ENCODE measurements at regions not wholly inside any gene's neighbourhood (a gene's known extent, or its start where the extent isn't known, plus 50 kb on each side); places are given as distances from the start of the nearest gene placed in this dataset.

GRCh38 chr10:89101943-89102342 is 105.2 kb downstream of the CH25H start:
- H3K27me3 ChIP-seq (ENCODE audit: insufficient read depth, poor library complexity, severe bottlenecking) = no peaks in the 10 kb centered on the region
- TF ChIP-seq, protein P1, sequence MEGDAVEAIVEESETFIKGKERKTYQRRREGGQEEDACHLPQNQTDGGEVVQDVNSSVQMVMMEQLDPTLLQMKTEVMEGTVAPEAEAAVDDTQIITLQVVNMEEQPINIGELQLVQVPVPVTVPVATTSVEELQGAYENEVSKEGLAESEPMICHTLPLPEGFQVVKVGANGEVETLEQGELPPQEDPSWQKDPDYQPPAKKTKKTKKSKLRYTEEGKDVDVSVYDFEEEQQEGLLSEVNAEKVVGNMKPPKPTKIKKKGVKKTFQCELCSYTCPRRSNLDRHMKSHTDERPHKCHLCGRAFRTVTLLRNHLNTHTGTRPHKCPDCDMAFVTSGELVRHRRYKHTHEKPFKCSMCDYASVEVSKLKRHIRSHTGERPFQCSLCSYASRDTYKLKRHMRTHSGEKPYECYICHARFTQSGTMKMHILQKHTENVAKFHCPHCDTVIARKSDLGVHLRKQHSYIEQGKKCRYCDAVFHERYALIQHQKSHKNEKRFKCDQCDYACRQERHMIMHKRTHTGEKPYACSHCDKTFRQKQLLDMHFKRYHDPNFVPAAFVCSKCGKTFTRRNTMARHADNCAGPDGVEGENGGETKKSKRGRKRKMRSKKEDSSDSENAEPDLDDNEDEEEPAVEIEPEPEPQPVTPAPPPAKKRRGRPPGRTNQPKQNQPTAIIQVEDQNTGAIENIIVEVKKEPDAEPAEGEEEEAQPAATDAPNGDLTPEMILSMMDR (IDR thresholded peaks at IDR 0.05; ENCODE audit: poor library complexity, severe bottlenecking) = no peak
- H3K4me3 ChIP-seq (ENCODE audit: severe bottlenecking) = no peak overlapping the region
- ATAC-seq (ENCODE audit: low read depth) = no peak
- H3K9me3 ChIP-seq (ENCODE audit: severe bottlenecking) = no peaks in the 10 kb centered on the region
- no peak for DNase-seq (ENCODE audit: low spot score)
- H3K4me1 ChIP-seq (ENCODE audit: insufficient read depth, poor library complexity, severe bottlenecking) = no peaks in the 10 kb centered on the region
- no peaks in the 10 kb centered on the region for H3K36me3 ChIP-seq (ENCODE audit: low read depth)
- no peak overlapping the region for H3K27ac ChIP-seq (ENCODE audit: poor library complexity, severe bottlenecking)

DNA sequence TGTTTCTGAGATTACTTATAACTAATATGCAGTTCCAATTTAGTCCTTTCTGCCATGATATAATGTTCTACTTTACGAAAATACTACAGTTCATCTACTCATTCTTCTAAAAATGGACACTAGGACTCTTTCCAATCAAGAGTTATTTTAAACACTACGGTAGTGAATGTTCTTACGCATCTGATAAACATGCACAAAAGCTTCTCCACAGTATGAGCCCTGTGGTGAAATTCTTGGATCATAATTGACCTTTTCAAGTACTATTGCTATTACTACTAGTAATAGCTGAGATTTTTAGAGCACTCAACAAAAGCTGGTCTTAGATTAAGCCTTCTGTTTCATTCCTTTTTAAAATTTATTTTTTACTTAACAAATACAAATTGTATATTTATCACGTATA is 106.4 kb downstream of the CH25H start:
- ATAC-seq (ENCODE audit: low read depth) (no peak), DNase-seq (ENCODE audit: low spot score) (no peak)
- Histone ChIP-seq H3K36me3 (ENCODE audit: low read depth) (no peaks in the 10 kb centered on the region), H3K4me3 (ENCODE audit: severe bottlenecking) (no peak overlapping the region), H3K9me3 (ENCODE audit: severe bottlenecking) (no peaks in the 10 kb centered on the region), H3K4me1 (ENCODE audit: insufficient read depth, poor library complexity, severe bottlenecking) (no peaks in the 10 kb centered on the region), H3K27ac (ENCODE audit: poor library complexity, severe bottlenecking) (no peak overlapping the region), H3K27me3 (ENCODE audit: insufficient read depth, poor library complexity, severe bottlenecking) (no peaks in the 10 kb centered on the region)
- TF ChIP-seq, protein P1 (IDR thresholded peaks at IDR 0.05; ENCODE audit: poor library complexity, severe bottlenecking) = no peak

GRCh38 chr10:89097226-89097625 is 106.6 kb downstream of the FAS start:
- no peak overlapping the region for H3K27ac ChIP-seq (ENCODE audit: poor library complexity, severe bottlenecking)
- ATAC-seq (ENCODE audit: low read depth) (no peak), DNase-seq (ENCODE audit: low spot score) (no peak)
- TF ChIP-seq, protein P1 (IDR thresholded peaks at IDR 0.05; ENCODE audit: poor library complexity, severe bottlenecking) = no peak
- no peaks in the 10 kb centered on the region for H3K9me3 ChIP-seq (ENCODE audit: severe bottlenecking)
- no peak overlapping the region for H3K4me3 ChIP-seq (ENCODE audit: severe bottlenecking)
- no peaks in the 10 kb centered on the region for H3K36me3 ChIP-seq (ENCODE audit: low read depth)
- no peaks in the 10 kb centered on the region for H3K27me3 ChIP-seq (ENCODE audit: insufficient read depth, poor library complexity, severe bottlenecking)
- no peaks in the 10 kb centered on the region for H3K4me1 ChIP-seq (ENCODE audit: insufficient read depth, poor library complexity, severe bottlenecking)

GRCh38 chr10:89095701-89096391 is 105.2 kb downstream of the FAS start:
- no peaks in the 10 kb centered on the region for H3K4me1 ChIP-seq (ENCODE audit: insufficient read depth, poor library complexity, severe bottlenecking)
- TF ChIP-seq, protein P1 (IDR thresholded peaks at IDR 0.05; ENCODE audit: poor library complexity, severe bottlenecking) = no peak
- no peaks in the 10 kb centered on the region for H3K27me3 ChIP-seq (ENCODE audit: insufficient read depth, poor library complexity, severe bottlenecking)
- no peak overlapping the region for H3K27ac ChIP-seq (ENCODE audit: poor library complexity, severe bottlenecking)
- H3K9me3 ChIP-seq (ENCODE audit: severe bottlenecking) = no peaks in the 10 kb centered on the region
- DNase-seq (ENCODE audit: low spot score) (no peak), ATAC-seq (ENCODE audit: low read depth) (no peak)
- no peaks in the 10 kb centered on the region for H3K36me3 ChIP-seq (ENCODE audit: low read depth)
- H3K4me3 ChIP-seq (ENCODE audit: severe bottlenecking) = no peak overlapping the region

DNA sequence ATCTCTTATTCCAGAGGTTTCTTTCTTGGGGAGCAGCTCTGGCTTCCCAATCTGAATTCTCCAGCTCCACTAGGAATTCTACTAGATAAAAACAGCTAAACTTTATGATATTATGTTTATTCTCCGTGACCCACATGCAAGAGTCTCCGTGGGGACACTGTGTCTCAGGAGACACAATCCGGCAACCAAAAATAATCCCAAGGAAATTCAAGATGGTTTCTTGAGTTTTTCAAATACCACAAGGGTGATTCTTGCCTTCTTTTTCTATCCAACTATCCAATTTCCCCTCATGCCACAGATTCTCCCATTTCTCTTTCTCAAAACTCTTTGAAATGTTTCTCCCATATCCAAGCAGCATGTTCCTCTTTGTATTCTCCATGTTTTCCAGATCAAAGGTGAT is 103.1 kb downstream of the FAS start:
- Histone ChIP-seq H3K4me1 (ENCODE audit: insufficient read depth, poor library complexity, severe bottlenecking) (no peaks in the 10 kb centered on the region), H3K9me3 (ENCODE audit: severe bottlenecking) (no peaks in the 10 kb centered on the region), H3K4me3 (ENCODE audit: severe bottlenecking) (no peak overlapping the region), H3K27me3 (ENCODE audit: insufficient read depth, poor library complexity, severe bottlenecking) (no peaks in the 10 kb centered on the region), H3K27ac (ENCODE audit: poor library complexity, severe bottlenecking) (no peak overlapping the region), H3K36me3 (ENCODE audit: low read depth) (no peaks in the 10 kb centered on the region)
- DNase-seq (ENCODE audit: low spot score) (no peak), ATAC-seq (ENCODE audit: low read depth) (no peak)
- TF ChIP-seq, protein P1 (IDR thresholded peaks at IDR 0.05; ENCODE audit: poor library complexity, severe bottlenecking) = no peak

Data from RWPE2 (cell line).